ENCODE measurements at regions not wholly inside any gene's neighbourhood (a gene's known extent, or its start where the extent isn't known, plus 50 kb on each side); places are given as distances from the start of the nearest gene placed in this dataset.

- no peak overlapping the region for H2AFZ ChIP-seq (ENCODE audit: low read length)
- ChIA-PET POLR2A (interaction anchor here (1.2 kb wide), 1 partner anchor 20 kb away, joined by 5 read pairs; no protein-coding TSS in a partner anchor), CTCF (ENCODE audit: unreplicated experiment) (no interaction called here)
- H3K4me1 ChIP-seq (ENCODE audit: insufficient read depth, low read length, poor library complexity, severe bottlenecking), result no peaks in the 10 kb centered on the region
- TF ChIP-seq EZH2phosphoT487 (IDR thresholded peaks at IDR 0.05; ENCODE audit: borderline replicate concordance, low read depth, low read length), result no peak
- no peak for TF ChIP-seq CTCF (conservative IDR thresholded peaks at IDR 0.05; ENCODE audit: low read length)
- no peaks in the 10 kb centered on the region for H3K36me3 ChIP-seq (ENCODE audit: insufficient read depth, low read length)
- no peak overlapping the region for H3K27ac ChIP-seq (ENCODE audit: low read depth, low read length, poor library complexity, severe bottlenecking)
- BruUV-seq (replicated peaks), result no TSS peak
- H3K4me3 ChIP-seq (ENCODE audit: low read depth, low read length, poor library complexity, severe bottlenecking), result no peak overlapping the region
- H3K9me2 ChIP-seq (ENCODE audit: insufficient read depth, low read length), result no peaks in the 10 kb centered on the region
- no peak overlapping the region for H3K4me2 ChIP-seq (ENCODE audit: low read length)
- no peaks in the 10 kb centered on the region for H4K20me1 ChIP-seq (ENCODE audit: insufficient read depth, low read length)
- intact Hi-C loops (cut with micrococcal nuclease; ENCODE audit: unreplicated experiment), result no loop called here
- no peak for DNase-seq (ENCODE audit: low spot score)
- no peaks in the 10 kb centered on the region for H3K79me2 ChIP-seq (ENCODE audit: insufficient read depth, low read depth, low read length)
- no peaks in the 10 kb centered on the region for H3K9me3 ChIP-seq (ENCODE audit: low read length)
These were observed 1313.0 kb upstream of the FAM98A start for GRCh38 chr2:34912084-34912483.

- H3K4me1 ChIP-seq (ENCODE audit: insufficient read depth, low read length, poor library complexity, severe bottlenecking), result no peaks in the 10 kb centered on the region
- DNase-seq (ENCODE audit: low spot score), result no peak
- no peaks in the 10 kb centered on the region for H3K36me3 ChIP-seq (ENCODE audit: insufficient read depth, low read length)
- intact Hi-C loops (cut with micrococcal nuclease; ENCODE audit: unreplicated experiment), result no loop called here
- no peaks in the 10 kb centered on the region for H3K9me3 ChIP-seq (ENCODE audit: low read length)
- H3K79me2 ChIP-seq (ENCODE audit: insufficient read depth, low read depth, low read length), result no peaks in the 10 kb centered on the region
- TF ChIP-seq EZH2phosphoT487 (IDR thresholded peaks at IDR 0.05; ENCODE audit: borderline replicate concordance, low read depth, low read length) (no peak), CTCF (conservative IDR thresholded peaks at IDR 0.05; ENCODE audit: low read length) (no peak)
- no peak overlapping the region for H3K4me2 ChIP-seq (ENCODE audit: low read length)
- H3K9me2 ChIP-seq (ENCODE audit: insufficient read depth, low read length), result no peaks in the 10 kb centered on the region
- H3K4me3 ChIP-seq (ENCODE audit: low read depth, low read length, poor library complexity, severe bottlenecking), result no peak overlapping the region
- no peak overlapping the region for H2AFZ ChIP-seq (ENCODE audit: low read length)
- no peaks in the 10 kb centered on the region for H4K20me1 ChIP-seq (ENCODE audit: insufficient read depth, low read length)
- H3K27ac ChIP-seq (ENCODE audit: low read depth, low read length, poor library complexity, severe bottlenecking), result no peak overlapping the region
- ChIA-PET POLR2A (no interaction called here), CTCF (ENCODE audit: unreplicated experiment) (no interaction called here)
- BruUV-seq (replicated peaks), result no TSS peak
These were observed 1311.0 kb upstream of the FAM98A start for GRCh38 chr2:34909992-34910705.

- no TSS peak for BruUV-seq (replicated peaks)
- H3K4me2 ChIP-seq (ENCODE audit: low read length), result no peak overlapping the region
- H3K4me3 ChIP-seq (ENCODE audit: low read depth, low read length, poor library complexity, severe bottlenecking), result no peak overlapping the region
- H3K4me1 ChIP-seq (ENCODE audit: insufficient read depth, low read length, poor library complexity, severe bottlenecking), result no peaks in the 10 kb centered on the region
- H3K79me2 ChIP-seq (ENCODE audit: insufficient read depth, low read depth, low read length), result no peaks in the 10 kb centered on the region
- DNase-seq (ENCODE audit: low spot score), result no peak
- no peak for TF ChIP-seq EZH2phosphoT487 (IDR thresholded peaks at IDR 0.05; ENCODE audit: borderline replicate concordance, low read depth, low read length)
- TF ChIP-seq CTCF (conservative IDR thresholded peaks at IDR 0.05; ENCODE audit: low read length), result peak; percentile 68
- no peaks in the 10 kb centered on the region for H4K20me1 ChIP-seq (ENCODE audit: insufficient read depth, low read length)
- H3K27ac ChIP-seq (ENCODE audit: low read depth, low read length, poor library complexity, severe bottlenecking), result no peak overlapping the region
- POLR2A ChIA-PET, result no interaction called here
- intact Hi-C loops (cut with micrococcal nuclease; ENCODE audit: unreplicated experiment), result no loop called here
- no peaks in the 10 kb centered on the region for H3K36me3 ChIP-seq (ENCODE audit: insufficient read depth, low read length)
- CTCF ChIA-PET (ENCODE audit: unreplicated experiment), result no interaction called here
- H3K9me3 ChIP-seq (ENCODE audit: low read length), result no peaks in the 10 kb centered on the region
- H2AFZ ChIP-seq (ENCODE audit: low read length), result no peak overlapping the region
- no peaks in the 10 kb centered on the region for H3K9me2 ChIP-seq (ENCODE audit: insufficient read depth, low read length)
These were observed 1308.7 kb upstream of the FAM98A start for GRCh38 chr2:34907812-34908211.

Measured in OCI-LY7 (cell line).